ENCODE measurements at regions not wholly inside any gene's neighbourhood (a gene's known extent, or its start where the extent isn't known, plus 50 kb on each side); places are given as distances from the start of the nearest gene placed in this dataset.
"Not testable (repeated sequence)": the region's sequence is repeated elsewhere in the genome, so short reads cannot be mapped to it uniquely, and the experiment has no call there.

DNA sequence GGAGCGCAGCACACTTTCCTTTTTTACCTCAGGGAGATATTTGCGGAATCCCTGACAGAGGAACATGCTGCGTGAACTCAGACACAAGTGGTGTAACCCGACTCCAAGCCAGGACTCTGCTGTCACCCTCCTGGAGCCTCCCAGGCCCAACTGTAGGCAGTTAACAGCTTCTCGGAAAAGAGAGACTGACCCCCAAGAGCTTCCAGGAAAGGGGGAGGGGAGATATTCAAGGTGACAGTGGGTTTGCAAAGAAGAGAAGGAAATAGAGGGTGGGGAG is 103.1 kb upstream of the NBPF26 start:
- not testable (repeated sequence) for TF ChIP-seq POLR2AphosphoS5 (IDR thresholded peaks at IDR 0.05; ENCODE audit: borderline replicate concordance, low read depth, low read length); EZH2 (IDR thresholded peaks at IDR 0.05)
